ENCODE measurements at regions not wholly inside any gene's neighbourhood (a gene's known extent, or its start where the extent isn't known, plus 50 kb on each side); places are given as distances from the start of the nearest gene placed in this dataset.

DNA sequence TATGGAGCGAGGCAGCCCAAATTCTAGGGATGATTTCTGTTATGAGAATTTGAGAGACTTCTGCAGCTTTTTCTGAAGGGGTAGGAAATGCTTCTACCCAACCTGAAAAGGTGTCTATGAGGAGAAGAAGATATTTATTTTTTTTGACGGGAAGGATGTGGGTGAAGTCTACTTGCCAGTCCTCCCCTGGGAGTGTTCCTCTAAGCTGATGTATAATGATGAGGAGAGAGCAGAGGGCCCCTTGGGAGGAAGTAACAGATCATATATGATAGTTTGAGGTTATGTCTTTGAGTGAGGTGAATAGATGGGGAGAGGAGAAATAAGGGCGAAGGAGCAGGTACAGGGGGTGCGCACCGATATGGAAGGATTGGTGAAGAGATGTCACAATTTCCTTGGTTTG is 910.6 kb upstream of the SLITRK5 start:
- TF ChIP-seq EZH2 (IDR thresholded peaks at IDR 0.05; ENCODE audit: borderline replicate concordance, low read depth, low read length, severe bottlenecking) (no peak), JUN (IDR thresholded peaks at IDR 0.05; ENCODE audit: borderline replicate concordance, insufficient read depth, insufficient read length, low read depth) (no peak), MYC (IDR thresholded peaks at IDR 0.05; ENCODE audit: low read depth, low read length) (no peak), GATA2 (IDR thresholded peaks at IDR 0.05; ENCODE audit: insufficient read depth, insufficient read length, low read depth, low read length) (no peak), POLR2AphosphoS5 (IDR thresholded peaks at IDR 0.05; ENCODE audit: insufficient read depth, low read depth, low read length) (no peak), FOS (IDR thresholded peaks at IDR 0.05; ENCODE audit: borderline replicate concordance, insufficient read depth, low read length) (no peak), POLR2A (IDR thresholded peaks at IDR 0.05; ENCODE audit: low read depth, low read length) (no peak)
- TF ChIP-seq, protein P1, sequence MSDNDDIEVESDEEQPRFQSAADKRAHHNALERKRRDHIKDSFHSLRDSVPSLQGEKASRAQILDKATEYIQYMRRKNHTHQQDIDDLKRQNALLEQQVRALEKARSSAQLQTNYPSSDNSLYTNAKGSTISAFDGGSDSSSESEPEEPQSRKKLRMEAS (IDR thresholded peaks at IDR 0.05; ENCODE audit: insufficient read depth, insufficient read length): no peak
- TF ChIP-seq, protein P2, sequence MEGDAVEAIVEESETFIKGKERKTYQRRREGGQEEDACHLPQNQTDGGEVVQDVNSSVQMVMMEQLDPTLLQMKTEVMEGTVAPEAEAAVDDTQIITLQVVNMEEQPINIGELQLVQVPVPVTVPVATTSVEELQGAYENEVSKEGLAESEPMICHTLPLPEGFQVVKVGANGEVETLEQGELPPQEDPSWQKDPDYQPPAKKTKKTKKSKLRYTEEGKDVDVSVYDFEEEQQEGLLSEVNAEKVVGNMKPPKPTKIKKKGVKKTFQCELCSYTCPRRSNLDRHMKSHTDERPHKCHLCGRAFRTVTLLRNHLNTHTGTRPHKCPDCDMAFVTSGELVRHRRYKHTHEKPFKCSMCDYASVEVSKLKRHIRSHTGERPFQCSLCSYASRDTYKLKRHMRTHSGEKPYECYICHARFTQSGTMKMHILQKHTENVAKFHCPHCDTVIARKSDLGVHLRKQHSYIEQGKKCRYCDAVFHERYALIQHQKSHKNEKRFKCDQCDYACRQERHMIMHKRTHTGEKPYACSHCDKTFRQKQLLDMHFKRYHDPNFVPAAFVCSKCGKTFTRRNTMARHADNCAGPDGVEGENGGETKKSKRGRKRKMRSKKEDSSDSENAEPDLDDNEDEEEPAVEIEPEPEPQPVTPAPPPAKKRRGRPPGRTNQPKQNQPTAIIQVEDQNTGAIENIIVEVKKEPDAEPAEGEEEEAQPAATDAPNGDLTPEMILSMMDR (IDR thresholded peaks at IDR 0.05; ENCODE audit: extremely low read depth in 1 of 2, insufficient read depth in 1 of 2, low read depth in 1 of 2, low read length in 2 of 2): no peak
- Histone ChIP-seq H3K9me1 (replicated peaks; ENCODE audit: control insufficient read depth, extremely low read depth, insufficient read depth, low read length) (no peaks in the 10 kb centered on the region), H3K9me3 (replicated peaks; ENCODE audit: control insufficient read depth, insufficient read depth, low read length) (peaks cover 3% of the 10 kb centered on the region), H2AFZ (ENCODE audit: low read depth, low read length) (no peak overlapping the region), H3K4me2 (ENCODE audit: insufficient read depth, low read length) (no peak overlapping the region), H3K4me3 (replicated peaks in 1 of 3; ENCODE audit: insufficient read depth in 1 of 3, low read depth in 1 of 3, low read length in 3 of 3) (no peak overlapping the region), H3K27ac (ENCODE audit: insufficient read depth, low read depth, low read length) (no peak overlapping the region), H4K20me1 (replicated peaks; ENCODE audit: control insufficient read depth, extremely low read depth, insufficient read depth, low read length) (no peaks in the 10 kb centered on the region), H3K9ac (replicated peaks; ENCODE audit: extremely low read depth, insufficient read depth, low read length) (no peak overlapping the region), H3K4me1 (ENCODE audit: control insufficient read depth, extremely low read depth, insufficient read depth, low read length) (no peaks in the 10 kb centered on the region), H3K36me3 (ENCODE audit: control insufficient read depth in 2 of 2, extremely low read depth in 1 of 2, insufficient read depth in 2 of 2, low read length in 2 of 2) (no peaks in the 10 kb centered on the region), H3K27me3 (ENCODE audit: control insufficient read depth in 2 of 2, insufficient read depth in 2 of 2, low read length in 2 of 2) (no peaks in the 10 kb centered on the region), H3K79me2 (ENCODE audit: control insufficient read depth, insufficient read depth, low read length) (no peaks in the 10 kb centered on the region)
- dilution Hi-C loops (cut with MboI; ENCODE audit: extremely low pct_ligation_motif_present, low sequenced_read_pairs): no loop called here
- BruUV-seq (replicated peaks): no TSS peak
- ChIA-PET POLR2A (no interaction called here), CTCF (no interaction called here)
- intact Hi-C loops (cut with micrococcal nuclease): no loop called here
- FAIRE-seq: no peak
- no peak for DNase-seq (ENCODE audit: low read depth, low spot score)
